ENCODE measurements at regions not wholly inside any gene's neighbourhood (a gene's known extent, or its start where the extent isn't known, plus 50 kb on each side); places are given as distances from the start of the nearest gene placed in this dataset.

DNA sequence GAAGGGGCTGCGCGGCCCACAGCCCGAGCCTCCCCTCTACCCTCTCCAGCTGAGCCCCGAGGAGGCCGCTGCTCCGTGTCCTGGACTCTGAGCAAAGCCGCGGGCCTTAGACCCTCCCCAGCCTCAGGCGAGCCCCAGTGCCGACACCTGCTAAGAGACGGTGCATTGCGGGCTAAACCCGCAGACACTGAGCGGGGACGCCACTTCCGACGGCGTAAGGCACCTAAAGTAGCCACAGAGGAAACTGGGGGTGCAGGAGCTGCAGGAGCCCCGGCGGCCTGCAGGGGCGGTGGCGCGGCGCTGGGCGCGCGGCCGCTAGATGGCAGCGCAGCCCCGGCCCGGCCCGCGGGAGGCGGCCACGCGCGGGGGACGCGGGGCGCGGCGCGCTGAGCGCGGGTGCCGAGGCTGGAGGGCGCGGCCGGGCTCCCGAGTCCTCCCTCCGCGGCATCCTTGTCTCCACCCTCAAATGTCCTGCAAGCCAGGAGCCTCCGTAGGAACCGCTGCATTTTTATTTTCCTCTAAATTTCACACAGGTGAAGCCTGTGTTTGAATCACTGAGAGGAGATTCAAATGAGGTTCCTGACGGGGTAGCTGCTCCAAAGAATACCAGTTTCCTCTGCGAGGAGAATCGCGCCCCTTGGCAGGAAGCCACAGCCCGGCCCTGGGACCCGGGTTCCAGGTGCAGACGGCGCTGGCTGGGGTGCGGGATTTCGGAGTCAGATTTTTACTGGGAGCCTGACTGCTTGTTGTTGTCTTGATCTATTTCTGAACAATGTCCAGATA lies 650.5 kb downstream of the GALR1 start:
- TF ChIP-seq, protein P1, sequence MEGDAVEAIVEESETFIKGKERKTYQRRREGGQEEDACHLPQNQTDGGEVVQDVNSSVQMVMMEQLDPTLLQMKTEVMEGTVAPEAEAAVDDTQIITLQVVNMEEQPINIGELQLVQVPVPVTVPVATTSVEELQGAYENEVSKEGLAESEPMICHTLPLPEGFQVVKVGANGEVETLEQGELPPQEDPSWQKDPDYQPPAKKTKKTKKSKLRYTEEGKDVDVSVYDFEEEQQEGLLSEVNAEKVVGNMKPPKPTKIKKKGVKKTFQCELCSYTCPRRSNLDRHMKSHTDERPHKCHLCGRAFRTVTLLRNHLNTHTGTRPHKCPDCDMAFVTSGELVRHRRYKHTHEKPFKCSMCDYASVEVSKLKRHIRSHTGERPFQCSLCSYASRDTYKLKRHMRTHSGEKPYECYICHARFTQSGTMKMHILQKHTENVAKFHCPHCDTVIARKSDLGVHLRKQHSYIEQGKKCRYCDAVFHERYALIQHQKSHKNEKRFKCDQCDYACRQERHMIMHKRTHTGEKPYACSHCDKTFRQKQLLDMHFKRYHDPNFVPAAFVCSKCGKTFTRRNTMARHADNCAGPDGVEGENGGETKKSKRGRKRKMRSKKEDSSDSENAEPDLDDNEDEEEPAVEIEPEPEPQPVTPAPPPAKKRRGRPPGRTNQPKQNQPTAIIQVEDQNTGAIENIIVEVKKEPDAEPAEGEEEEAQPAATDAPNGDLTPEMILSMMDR (IDR thresholded peaks at IDR 0.05), result peak; percentile 50 to 91 (median 66)
- no peak for TF ChIP-seq POLR2A (IDR thresholded peaks at IDR 0.05)

Data from heart left ventricle (tissue), 13 donors.